NCI-H2029 (cell line): ENCODE measurements at regions not wholly inside any gene's neighbourhood (a gene's known extent, or its start where the extent isn't known, plus 50 kb on each side); places are given as distances from the start of the nearest gene placed in this dataset.
A peak's percentile ranks its signal among the peaks of the same experiment; 100 is the strongest.
"Not testable (repeated sequence)": the region's sequence is repeated elsewhere in the genome, so short reads cannot be mapped to it uniquely, and the experiment has no call there.

ENCODE experiments used
- DNase-seq: peaks from one replicate; lab custom pipeline; 2025; lab: John Stamatoyannopoulos, UW

DNA sequence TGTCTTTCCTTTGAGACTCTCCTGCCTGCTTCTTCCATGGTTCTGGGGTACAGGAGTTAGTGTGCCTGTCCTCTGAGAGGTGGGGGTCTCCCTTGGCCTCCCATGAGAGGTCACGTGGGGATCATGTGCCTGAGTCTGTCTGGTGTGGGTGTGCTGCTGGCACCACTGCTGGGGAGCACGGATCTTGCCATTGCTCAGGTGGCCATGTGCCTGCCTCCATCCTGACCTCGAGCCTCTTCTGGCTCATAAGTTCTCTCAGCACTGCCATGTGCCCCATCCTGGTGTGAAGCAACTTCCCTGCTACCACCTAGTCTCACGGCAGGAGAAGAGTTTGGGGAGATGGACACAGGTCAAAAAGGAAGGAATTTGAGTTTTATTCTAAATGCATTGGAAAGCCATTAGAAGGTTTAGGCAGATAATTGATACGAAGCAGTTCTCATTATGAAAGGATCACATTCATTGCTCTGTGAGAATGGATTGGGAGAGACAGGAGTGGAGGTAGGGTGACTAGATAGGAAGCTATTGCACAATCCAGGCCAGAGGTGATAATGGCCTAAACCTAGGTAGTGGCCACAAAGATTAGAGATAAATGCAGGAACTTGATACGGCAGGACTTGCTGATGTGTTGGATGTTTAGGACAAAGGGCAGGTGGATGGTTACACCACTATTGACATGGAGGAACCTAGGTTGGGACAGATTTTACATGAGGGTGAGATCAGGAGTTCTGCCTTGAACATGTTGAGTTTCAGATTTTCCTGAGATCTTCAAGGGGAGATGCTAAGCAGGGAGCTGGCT lies 173.0 kb upstream of the RORA start:
- DNase-seq = no peak

DNA sequence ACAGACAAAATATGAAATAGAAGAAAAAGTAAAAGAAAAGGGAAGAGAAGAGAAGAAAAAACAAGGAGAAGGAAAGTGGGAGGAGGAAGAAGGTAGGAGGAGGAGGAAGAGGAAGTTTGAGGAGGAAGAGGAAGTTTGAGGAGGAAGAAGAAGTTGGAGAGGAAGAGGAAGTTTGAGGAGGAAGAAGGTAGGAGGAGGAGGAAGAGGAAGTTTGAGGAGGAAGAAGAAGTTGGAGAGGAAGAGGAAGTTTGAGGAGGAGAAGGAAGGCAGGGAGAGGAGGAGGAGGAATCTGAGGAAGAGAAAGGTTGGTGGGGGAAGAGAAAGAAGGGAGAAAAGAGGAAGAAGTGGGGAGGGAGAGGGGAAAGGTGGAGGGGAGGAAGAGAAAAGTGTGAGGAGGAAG lies 169.2 kb upstream of the RORA start:
- DNase-seq = no peak

DNA sequence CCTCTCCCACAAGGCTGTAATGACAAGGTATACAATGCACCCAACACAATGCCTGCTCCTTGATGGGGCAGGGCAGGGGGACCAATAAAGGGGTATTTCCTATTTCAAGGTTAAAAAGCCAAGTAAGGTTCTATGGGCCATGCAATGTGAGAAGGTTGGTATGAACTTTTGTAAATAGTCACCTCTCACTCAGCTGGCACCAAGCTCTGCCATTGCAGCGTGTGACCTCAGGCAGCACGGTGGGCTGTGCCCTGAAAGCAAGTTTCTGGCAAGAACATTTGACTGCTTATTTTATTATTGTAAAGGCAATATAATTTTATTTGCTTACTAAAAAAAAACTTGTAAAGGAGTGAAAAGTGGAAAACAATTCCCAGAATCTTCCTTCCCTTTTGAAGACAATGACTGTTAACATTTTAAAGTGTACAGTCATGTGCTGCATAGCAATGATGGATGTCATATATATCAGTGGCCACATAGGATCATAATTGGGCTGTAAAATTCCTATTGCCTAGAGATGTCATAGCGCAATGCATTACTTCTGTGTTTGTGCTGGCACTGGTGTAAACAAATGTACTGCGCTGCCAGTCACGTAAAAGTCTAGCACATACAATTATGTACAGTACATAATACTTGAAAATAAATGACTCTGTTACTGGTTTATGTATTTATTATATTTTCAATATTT lies 167.3 kb upstream of the RORA start:
- no peak for DNase-seq

DNA sequence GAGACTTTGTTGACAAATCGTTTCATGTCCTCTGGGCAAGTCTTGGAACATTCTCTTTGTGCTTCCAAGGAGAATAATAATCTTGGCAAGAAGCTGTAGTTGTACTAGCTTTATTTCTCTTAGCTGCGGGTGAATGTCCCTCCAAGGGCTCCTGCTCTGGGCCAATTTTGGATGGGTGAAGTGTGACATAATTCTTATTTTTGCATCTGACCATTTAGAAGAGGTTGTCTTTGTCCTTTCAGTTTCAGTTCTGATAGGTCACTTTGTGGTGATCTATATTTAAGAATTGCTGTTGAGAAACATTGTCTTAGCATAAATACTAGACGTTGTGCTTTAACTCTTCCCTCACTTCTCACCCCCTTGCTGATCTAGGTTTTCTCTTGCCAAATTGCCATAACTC lies 164.8 kb upstream of the RORA start:
- DNase-seq = no peak

DNA sequence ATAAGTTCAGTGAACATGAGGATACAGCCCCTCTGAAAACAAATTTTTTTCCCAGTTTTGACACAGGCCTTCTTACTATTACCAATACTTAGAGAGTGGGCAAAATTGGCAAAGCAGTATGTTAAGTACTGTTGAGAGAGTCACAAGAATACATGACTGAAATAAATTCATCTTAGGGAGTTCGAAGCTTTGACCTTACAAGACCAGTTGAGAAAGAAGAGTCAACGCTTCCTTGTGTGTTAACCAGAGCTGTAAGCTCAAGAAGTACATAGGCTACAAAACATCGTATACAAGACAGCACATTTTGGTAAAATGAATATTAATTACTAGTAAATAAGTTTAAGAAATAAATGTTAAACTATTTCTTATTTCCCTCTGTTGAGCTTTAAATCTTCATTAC lies 164.4 kb upstream of the RORA start:
- no peak for DNase-seq

DNA sequence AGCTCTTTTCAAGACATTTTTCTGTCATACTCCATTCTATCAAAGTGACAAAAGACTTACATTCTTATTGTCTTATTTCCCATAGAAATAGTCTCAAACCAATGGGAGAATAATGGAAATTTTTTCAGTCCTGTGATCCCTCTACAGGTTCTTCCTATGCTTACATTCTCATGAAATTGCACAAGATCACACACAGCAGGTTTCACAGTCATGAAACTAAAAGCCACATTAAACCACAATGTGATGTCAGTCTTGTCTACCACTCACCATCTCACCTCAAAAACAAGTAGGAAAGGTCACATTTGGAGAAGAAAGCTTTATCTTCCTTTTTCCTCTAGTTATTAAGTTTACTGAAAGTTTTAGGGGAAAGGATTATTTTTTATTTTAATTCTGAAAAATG lies 161.0 kb upstream of the RORA start:
- no peak for DNase-seq

DNA sequence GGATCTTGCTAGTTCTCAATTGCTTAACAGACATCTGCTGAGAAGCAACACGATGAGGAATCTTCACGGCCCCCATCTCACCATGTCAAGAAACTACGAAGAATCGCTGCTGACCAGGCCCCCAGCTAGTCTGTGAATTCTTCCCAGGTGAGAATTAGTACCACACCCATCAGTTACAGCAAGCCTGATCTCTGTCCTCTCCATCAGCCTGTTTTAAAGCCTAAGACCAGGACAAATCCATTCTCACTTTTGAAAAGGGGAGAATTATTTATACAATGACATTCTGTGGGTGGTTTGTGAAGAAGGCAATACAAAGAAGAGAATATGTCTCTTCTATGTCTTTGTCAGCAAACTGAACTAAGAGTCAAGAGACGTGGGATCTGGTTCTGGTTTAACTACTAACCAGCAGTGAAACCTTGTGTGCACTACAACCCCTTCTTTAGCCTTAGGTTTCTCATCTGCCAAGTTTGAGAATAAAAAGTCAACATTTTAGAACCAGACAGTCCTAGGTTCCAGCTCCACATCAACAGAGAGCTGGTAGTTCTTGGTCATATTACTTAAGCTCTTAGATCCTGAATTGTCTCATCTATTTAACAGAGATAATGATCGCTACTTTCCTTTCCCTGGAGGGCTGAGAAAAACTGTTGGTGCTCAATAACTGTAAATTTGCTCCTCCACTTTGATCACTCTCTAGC lies 160.4 kb upstream of the RORA start:
- DNase-seq = no peak

DNA sequence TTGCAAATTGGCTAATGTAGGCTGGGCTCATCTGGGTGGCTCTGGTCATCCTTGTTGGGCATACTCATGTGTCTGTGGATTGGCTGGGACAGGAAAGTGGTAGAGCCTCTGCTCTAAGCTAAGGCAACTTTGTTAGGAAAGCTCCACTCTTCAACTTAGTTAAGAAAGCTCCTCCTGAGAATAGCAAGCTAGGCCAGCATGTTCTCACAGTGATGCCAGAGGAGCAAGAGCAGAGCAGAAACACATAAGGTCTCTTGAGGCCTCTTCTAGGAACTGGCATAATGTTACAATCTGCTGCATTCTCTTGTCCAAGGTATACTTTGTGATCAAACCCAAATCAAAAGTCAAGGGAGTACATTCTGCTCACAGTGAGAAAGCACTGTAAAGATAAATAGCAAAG lies 158.6 kb upstream of the RORA start:
- DNase-seq = no peak

DNA sequence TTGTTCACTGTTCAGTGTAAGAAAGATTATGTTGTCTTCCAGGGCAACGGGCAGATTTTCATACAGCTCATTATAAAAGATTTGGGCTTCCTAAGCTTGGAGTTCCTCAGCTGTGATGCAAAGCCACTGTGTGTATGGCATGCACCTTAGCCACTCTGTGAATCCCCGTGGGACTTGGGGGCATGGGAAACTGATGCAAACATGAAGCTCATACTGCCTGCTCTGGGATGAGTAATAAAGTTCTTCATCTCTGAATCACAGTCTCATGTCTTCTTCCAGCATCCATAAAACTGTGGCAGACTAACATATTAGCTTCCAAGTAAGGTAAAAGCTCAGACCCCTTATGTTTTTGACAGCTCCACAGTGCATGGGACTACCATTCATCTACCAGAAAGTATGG lies 154.3 kb upstream of the RORA start:
- no peak for DNase-seq

DNA sequence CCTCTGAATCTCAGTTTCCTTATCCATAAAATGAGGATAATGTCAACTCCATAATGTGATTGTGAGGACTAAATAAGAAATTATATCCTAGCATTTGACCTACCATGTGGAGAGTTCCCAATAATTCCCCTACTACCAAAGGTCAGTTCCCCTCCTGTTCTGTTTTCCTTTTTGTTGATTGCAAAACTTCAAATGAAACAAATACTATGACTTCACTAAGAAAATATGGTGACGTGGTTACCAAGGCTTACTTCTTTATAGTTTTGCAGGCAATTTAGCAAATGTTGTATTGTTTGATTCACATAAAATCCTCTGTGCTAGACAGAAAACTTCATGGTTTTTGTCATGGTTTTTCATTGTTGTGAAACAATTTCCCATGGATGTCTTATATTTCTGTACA lies 153.8 kb upstream of the RORA start:
- no peak for DNase-seq

DNA sequence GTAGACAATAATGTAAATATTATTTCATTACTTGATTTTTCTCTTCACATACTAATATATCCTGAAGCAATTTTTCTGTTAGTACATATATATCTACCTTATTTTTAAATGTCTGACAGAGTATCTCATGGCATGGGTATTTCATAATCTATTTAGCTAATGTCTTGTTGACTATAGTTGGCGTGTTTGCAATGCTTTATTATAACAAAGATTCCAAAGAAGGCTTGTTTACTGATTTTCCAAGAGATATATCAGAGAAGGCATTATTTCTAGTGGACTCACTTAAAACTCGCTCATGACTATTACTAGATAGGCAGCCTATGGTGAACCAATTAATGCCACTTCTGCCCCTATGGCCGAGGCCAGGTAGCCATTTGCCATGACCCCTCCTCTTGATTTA lies 152.4 kb upstream of the RORA start:
- no peak for DNase-seq

DNA sequence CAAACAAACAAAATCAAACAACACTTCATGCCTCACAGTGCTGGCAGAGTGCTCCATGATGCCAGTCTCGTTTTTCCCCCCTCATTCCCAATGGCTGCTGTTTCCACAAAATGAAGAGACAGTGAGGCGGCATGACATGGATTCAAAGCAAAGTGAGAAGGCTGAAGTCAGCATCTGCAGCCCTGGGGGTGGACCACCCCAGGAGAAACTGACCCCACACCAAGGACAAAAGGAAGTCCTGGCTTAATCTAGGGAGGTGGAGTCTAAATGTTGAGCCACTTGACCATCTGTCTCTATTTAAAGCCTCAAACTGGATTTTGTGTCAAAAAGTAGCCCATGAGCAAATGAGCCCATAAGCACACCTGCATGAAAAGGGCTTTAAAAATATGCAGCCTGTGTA lies 151.2 kb upstream of the RORA start:
- DNase-seq = no peak

DNA sequence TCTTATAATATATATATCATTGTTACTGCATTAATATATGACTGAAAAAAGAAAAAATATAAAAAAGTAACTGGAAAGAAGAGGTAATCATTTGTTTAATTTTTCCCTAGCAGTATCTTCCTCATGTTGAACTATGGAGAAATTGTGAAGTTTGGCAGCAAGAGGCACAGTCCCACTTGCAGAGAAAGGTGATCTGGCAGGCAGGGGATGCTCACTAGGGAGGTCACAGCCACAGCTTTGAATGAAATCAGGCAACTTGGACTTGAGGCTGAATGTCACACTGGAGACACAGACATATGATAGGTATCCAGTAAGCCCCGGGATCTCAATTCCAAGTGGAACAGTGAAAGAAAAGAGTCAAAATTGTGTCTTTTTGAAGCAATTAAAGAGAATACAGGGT lies 149.9 kb upstream of the RORA start:
- DNase-seq = no peak

DNA sequence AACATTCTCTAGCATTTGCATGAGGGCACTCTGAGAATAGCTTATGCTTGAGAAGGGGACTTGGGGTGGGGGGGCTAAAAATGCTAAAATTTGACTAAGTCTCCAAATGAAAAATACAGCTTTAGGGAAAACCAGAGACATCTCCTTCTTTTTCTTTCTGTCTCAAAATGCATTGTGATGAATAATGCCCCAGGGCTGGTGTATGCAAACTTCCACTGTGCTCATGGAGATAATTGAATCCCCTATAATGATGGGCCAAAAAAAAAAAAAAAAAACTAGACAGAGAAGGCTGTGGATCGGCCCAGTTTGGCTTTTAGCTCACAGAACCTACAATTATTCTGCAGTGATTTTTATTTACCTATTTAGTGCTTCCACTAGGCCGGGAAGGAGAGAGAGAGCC lies 147.9 kb upstream of the RORA start:
- no peak for DNase-seq

DNA sequence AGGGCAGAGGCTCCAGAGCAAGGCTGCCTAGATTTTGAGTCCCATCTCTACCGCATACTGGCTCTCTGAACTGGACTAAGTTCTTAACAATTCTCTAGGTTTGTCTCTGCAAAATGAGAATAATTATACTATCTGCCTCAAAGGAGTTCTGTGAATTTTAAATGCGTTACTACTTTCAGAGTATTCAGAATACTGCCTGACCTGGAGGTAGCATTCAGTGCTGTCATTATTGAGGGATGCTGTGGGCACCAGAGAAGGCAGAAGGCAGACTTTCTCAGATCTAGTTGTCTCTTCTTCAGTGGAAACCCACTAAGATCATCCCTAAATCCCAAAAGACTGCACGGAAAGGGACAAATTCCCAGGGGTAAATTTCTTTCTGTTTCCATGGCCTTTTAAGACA lies 147.4 kb upstream of the RORA start:
- no peak for DNase-seq

DNA sequence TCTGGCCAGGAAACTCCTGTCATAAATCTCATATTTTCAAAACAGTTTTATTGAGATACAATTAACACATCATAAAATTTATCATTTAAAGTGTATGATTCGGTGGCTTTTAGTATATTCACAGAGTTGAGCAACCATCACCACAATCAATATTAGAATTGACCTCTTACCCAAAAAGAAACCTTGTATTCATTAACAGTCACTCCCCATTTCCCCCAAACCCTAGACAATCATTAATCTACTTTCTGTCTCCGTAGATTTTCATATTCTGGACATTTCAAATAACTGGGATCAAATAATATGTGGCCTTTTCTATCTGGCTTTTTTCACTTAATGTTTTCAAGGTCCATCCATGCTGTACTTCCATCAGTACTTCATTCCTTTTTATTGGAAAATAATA lies 145.7 kb upstream of the RORA start:
- no peak for DNase-seq

DNA sequence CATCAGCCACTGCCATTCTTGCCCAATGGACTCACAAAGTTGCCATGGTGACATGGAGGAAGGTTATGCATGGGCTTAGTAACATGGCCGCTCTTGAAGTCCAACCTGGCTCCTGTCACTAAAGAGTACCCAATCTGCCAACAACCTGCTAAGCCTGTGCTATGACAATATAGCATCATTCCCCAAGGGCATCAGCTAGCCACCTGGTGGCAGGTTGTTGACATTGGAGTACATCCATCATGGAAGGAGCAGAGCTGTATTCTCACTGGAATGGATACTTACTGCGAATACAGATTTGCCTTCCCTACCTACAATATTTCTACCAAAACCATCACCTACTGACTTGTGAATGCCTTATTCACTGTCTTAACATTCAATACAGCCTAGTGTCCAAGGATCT lies 138.9 kb upstream of the RORA start:
- peak; percentile 10 for DNase-seq

DNA sequence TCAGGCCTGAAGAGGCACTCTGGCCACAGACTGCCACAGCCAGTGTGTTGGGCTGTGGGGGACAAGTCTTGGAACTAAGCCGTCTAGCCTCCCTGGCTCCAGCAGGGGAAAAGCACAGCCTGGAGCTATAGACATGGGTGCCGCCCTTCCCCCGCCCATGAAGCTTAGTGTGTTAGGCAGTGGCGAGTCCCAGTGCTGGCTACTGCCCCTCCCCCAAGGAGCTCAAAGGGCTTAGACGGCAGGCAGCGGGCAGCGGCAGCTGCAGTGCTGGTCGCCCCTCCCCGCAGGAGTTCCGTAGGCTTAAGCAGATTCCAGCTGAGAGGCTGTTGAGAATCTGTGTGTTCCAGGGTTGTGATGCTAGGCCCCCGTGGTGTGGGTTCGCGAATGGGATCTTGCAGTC lies 135.8 kb upstream of the RORA start:
- no peak for DNase-seq

DNA sequence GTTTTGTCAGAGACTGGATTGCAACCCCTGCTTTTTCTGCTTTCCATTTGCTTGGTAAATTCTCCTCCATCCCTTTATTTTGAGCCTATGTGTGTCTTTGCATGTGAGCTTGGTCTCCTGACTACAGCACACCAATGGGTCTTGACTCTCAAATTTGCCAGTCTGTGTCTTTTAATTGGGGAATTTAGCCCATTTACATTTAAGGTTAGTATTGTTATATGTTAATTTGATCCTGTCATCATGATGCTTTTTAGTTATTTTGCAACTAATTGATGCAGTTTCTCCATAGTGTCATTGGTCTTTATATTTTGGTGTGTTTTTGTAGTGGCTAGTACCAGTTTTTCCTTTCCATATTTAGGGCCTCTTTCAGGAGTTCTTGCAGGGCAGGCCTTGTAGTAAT lies 133.8 kb upstream of the RORA start:
- DNase-seq = not testable (repeated sequence)

DNA sequence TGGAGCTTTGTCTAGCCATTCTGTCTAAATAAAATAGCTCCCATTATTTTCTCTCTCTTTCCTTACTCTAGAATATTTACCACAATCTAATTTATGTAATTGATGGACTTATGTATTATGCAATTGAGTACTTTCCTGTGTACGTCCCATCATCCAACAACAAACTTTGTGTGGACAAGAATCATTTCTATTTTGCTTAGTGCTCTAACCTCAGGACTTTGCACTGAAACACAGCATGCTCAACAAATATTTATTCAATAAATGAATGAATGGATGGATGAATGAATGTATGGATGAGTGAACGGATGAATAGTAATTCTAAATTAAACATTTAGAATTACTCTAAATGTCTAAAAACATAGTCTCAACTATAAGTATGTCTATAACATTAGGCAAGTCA lies 115.2 kb upstream of the RORA start:
- DNase-seq = no peak

DNA sequence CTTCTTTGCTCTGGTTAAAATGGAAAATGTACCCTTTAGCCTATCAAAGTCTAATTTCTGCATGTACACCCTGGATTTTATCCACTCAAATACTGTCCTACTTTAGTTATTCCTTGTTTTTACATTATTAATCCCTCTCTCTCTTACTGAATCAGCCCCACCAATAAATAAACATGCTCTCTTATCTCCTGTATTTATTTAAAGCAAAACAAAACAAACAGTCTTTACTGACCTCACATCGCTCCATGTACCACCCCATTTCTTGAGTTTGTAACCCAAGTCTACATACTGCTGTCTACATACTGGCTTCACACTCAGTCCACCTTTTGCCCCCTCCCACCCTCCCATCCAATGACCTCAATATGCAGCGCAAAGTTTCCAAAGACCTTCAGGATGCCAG lies 113.3 kb upstream of the RORA start:
- no peak for DNase-seq

DNA sequence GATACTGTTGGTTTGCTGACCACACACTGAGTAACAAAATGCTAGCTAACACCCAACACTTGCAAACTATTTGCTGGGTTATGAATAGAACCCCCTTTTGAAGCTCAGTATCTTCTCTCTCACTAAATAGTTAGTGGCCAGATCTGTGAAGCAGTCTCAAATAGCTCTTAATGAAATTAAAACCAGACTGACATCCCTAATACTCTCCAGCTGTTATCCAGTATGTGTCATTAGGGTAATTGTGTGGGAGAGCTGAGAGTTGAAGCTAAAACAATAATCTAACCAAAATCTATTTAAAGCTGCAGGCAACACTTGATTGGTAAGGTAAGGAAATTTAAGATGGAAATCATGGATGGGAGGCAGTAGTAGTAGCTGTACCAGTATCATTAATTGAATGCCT lies 110.4 kb upstream of the RORA start:
- DNase-seq = no peak

DNA sequence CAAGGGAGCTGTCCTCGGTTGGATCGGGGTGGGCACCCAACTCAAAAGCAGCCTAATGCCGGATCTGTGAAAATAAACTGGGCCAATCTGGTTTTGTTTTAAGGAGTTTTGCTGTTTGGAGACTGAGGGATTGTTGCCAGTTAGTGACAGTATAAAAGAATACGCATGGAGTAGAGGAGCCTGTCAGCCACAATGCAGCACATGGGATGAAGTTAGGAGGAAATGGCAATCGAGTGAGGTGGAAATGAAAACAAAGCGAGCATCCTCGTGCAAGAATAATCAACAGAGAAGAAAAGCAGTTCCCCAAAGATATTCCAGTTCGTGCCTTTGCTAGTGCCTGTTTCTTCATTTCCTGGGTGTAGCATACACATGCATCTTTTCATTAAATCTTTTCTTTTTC lies 108.4 kb upstream of the RORA start:
- DNase-seq = no peak
